DND-41 (cell line): ENCODE measurements at regions not wholly inside any gene's neighbourhood (a gene's known extent, or its start where the extent isn't known, plus 50 kb on each side); places are given as distances from the start of the nearest gene placed in this dataset.
"Not testable (repeated sequence)": the region's sequence is repeated elsewhere in the genome, so short reads cannot be mapped to it uniquely, and the experiment has no call there.

Experiments
- ATAC-seq: fragments of 200-7000 bp; cut with Tn5 transposase; 3 replicates; pipeline ENCODE4 v1.9.1; 2021; ENCODE audit warnings: low read depth; ENCODE audit not compliant: insufficient read depth
- DNase-seq: peaks from one replicate; pipeline ENCODE4 v3.0.0-alpha.2; 2020
- H2AFZ ChIP-seq: 2 replicates; pipeline ENCODE4 v1.6.0; 2012; ENCODE audit warnings: low read depth, low read length
- H3K27ac ChIP-seq: 2 replicates; pipeline ENCODE4 v1.5.1; 2012; ENCODE audit warnings: low read length, inconsistent platforms
- H3K27me3 ChIP-seq: fragments of 200-600 bp; sonication (generic); 2 replicates; pipeline ENCODE4 v1.6.0; 2012; ENCODE audit warnings: low read length, mild to moderate bottlenecking, inconsistent platforms; ENCODE audit not compliant: insufficient read depth, poor library complexity
- H3K36me3 ChIP-seq: 2 replicates; pipeline ENCODE4 v1.5.1; 2012; ENCODE audit warnings: low read length, inconsistent platforms; ENCODE audit not compliant: insufficient read depth
- H3K4me1 ChIP-seq: 2 replicates; pipeline ENCODE4 v1.5.1; 2012; ENCODE audit warnings: mild to moderate bottlenecking, low read length; ENCODE audit not compliant: insufficient read depth
- H3K4me2 ChIP-seq: 2 replicates; pipeline ENCODE4 v1.6.0; 2012; ENCODE audit warnings: mild to moderate bottlenecking, moderate library complexity, low read length, inconsistent platforms; ENCODE audit not compliant: insufficient read depth
- H3K4me3 ChIP-seq, 2 experiments: fragments of 200-600 bp in 1 of 2; shearing (Covaris generic) in 1 of 2; 2 replicates each; pipeline ENCODE4 v1.5.1; 2012 to 2016; ENCODE audit warnings: inconsistent platforms in 2 of 2, low read length in 2 of 2, mild to moderate bottlenecking in 2 of 2, low read depth in 1 of 2, moderate library complexity in 1 of 2
- H3K79me2 ChIP-seq: 2 replicates; pipeline ENCODE4 v1.6.0; 2012; ENCODE audit warnings: low read length, inconsistent platforms; ENCODE audit not compliant: insufficient read depth
- H3K9ac ChIP-seq: 2 replicates; pipeline ENCODE4 v1.6.0; 2012; ENCODE audit warnings: low read depth, mild to moderate bottlenecking, inconsistent platforms, low read length, moderate library complexity
- H3K9me3 ChIP-seq: 2 replicates; pipeline ENCODE4 v1.5.1; 2012; ENCODE audit warnings: low read length, moderate library complexity, mild to moderate bottlenecking, inconsistent platforms; ENCODE audit not compliant: insufficient read depth, severe bottlenecking
- H4K20me1 ChIP-seq: 2 replicates; pipeline ENCODE4 v1.6.0; 2012; ENCODE audit warnings: low read length; ENCODE audit not compliant: insufficient read depth
- CTCF ChIP-seq: IDR thresholded peaks from 2 replicates; pipeline ENCODE4 v1.5.1; 2012; ENCODE audit warnings: borderline replicate concordance, low read length, moderate library complexity, mild to moderate bottlenecking; ENCODE audit not compliant: poor library complexity, severe bottlenecking; ENCODE audit errors: extremely low read depth
- EZH2 ChIP-seq: IDR thresholded peaks from 3 replicates; pipeline ENCODE4 v1.6.1; 2012; ENCODE audit warnings: borderline replicate concordance, low read depth, mild to moderate bottlenecking, moderate library complexity, low read length, inconsistent platforms; ENCODE audit not compliant: severe bottlenecking

GRCh38 chr6:12627053-12627452, 89.5 kb upstream of the PHACTR1 start:
- H4K20me1 ChIP-seq = no peaks in the 10 kb centered on the region
- DNase-seq = no peak
- no peak overlapping the region for H2AFZ ChIP-seq
- no peaks in the 10 kb centered on the region for H3K9me3 ChIP-seq
- H3K4me2 ChIP-seq = no peak overlapping the region
- no peak overlapping the region for H3K4me3 ChIP-seq
- no peaks in the 10 kb centered on the region for H3K27me3 ChIP-seq
- no peak overlapping the region for H3K27ac ChIP-seq
- no peak for ATAC-seq
- no peaks in the 10 kb centered on the region for H3K36me3 ChIP-seq
- no peaks in the 10 kb centered on the region for H3K79me2 ChIP-seq
- TF ChIP-seq EZH2 (no peak), CTCF (no peak)
- no peaks in the 10 kb centered on the region for H3K4me1 ChIP-seq
- no peak overlapping the region for H3K9ac ChIP-seq

GRCh38 chr6:12628327-12628726, 88.2 kb upstream of the PHACTR1 start:
- Histone ChIP-seq H3K9me3 (no peaks in the 10 kb centered on the region), H3K79me2 (no peaks in the 10 kb centered on the region), H3K4me1 (no peaks in the 10 kb centered on the region), H3K9ac (no peak overlapping the region), H3K4me3 (no peak overlapping the region), H3K27me3 (no peaks in the 10 kb centered on the region), H2AFZ (no peak overlapping the region), H3K27ac (no peak overlapping the region), H3K36me3 (no peaks in the 10 kb centered on the region), H3K4me2 (no peak overlapping the region), H4K20me1 (no peaks in the 10 kb centered on the region)
- no peak for TF ChIP-seq EZH2
- no peak for TF ChIP-seq CTCF
- ATAC-seq (no peak), DNase-seq (no peak)

- not testable (repeated sequence) for H3K9me3 ChIP-seq, H3K27ac ChIP-seq, H2AFZ ChIP-seq, H3K27me3 ChIP-seq, H4K20me1 ChIP-seq, H3K4me1 ChIP-seq, H3K4me3 ChIP-seq, ATAC-seq, H3K4me2 ChIP-seq, H3K36me3 ChIP-seq, DNase-seq, H3K9ac ChIP-seq, H3K79me2 ChIP-seq
Measured at GRCh38 chr6:12633746-12634145, 82.8 kb upstream of the PHACTR1 start.

- H3K27ac ChIP-seq = no peak overlapping the region
- no peak overlapping the region for H3K4me2 ChIP-seq
- H3K36me3 ChIP-seq = no peaks in the 10 kb centered on the region
- H3K79me2 ChIP-seq = no peaks in the 10 kb centered on the region
- no peak overlapping the region for H2AFZ ChIP-seq
- no peaks in the 10 kb centered on the region for H3K27me3 ChIP-seq
- no peak overlapping the region for H3K9ac ChIP-seq
- no peak overlapping the region for H3K4me3 ChIP-seq
- no peak for TF ChIP-seq CTCF
- no peak for TF ChIP-seq EZH2
- ATAC-seq (no peak), DNase-seq (no peak)
- peaks cover under 1% of the 10 kb centered on the region for H3K9me3 ChIP-seq
- no peaks in the 10 kb centered on the region for H4K20me1 ChIP-seq
- H3K4me1 ChIP-seq = no peaks in the 10 kb centered on the region
Measured at GRCh38 chr6:12635375-12635774, 81.2 kb upstream of the PHACTR1 start.
